HepG2 (cell line): ENCODE measurements at regions not wholly inside any gene's neighbourhood (a gene's known extent, or its start where the extent isn't known, plus 50 kb on each side); places are given as distances from the start of the nearest gene placed in this dataset.

Experiments used
- ATAC-seq: fragments of 200-7000 bp; cut with Tn5 transposase; 3 replicates; pipeline ENCODE4 v1.9.1; 2020; ENCODE audit warnings: mild to moderate bottlenecking, moderate library complexity
- BruUV-seq: library from RNA; stranded (reverse); fragments of 400-500 nt; replicated peaks from 2 replicates; lab custom pipeline; 2021; lab: Mats Ljungman, UMichigan
- CTCF ChIA-PET: fragments of 300-600 bp; formaldehyde crosslinking; extraction: SDS; loops from one replicate; lab custom pipeline; 2021; ENCODE audit warnings: low total read pairs, inconsistent platforms, low intra/inter-chr PET ratio; lab: Yijun Ruan, JAX
- POLR2A ChIA-PET: fragments of 350-600 bp; sonication (Branson Sonifier 250); formaldehyde crosslinking; loops from one replicate; lab custom pipeline; 2020; ENCODE audit warnings: antibody characterized with exemption, inconsistent platforms; lab: Yijun Ruan, JAX
- DNase-seq: peaks from one replicate; pipeline ENCODE4 v3.0.0-alpha.2; 2015; ENCODE audit warnings: low spot score
- FAIRE-seq: peaks from 3 replicates; lab custom pipeline; 2011; peaks lifted over from hg19 to GRCh38; lab: Jason Lieb, UNC
- H2AFZ ChIP-seq: one replicate; pipeline ENCODE4 v1.6.1; 2011; ENCODE audit warnings: low read length, inconsistent platforms
- H3K27ac ChIP-seq: fragments of 300-600 bp; 3 replicates; pipeline ENCODE4 v1.8.0; 2011; ENCODE audit warnings: mixed run types, mild to moderate bottlenecking, mixed read lengths, low read length, inconsistent platforms; ENCODE audit not compliant: insufficient read depth; ENCODE audit errors: extremely low read length
- H3K27me3 ChIP-seq, 2 experiments: fragments of 200-600 bp in 1 of 2; 2 replicates in 1 of 2; 3 replicates in 1 of 2; pipeline versions ENCODE4 v1.6.0 to v1.8.0; 2011; ENCODE audit warnings: low read length in 2 of 2, mild to moderate bottlenecking in 2 of 2, moderate library complexity in 2 of 2, inconsistent platforms in 1 of 2; ENCODE audit not compliant: insufficient read depth in 2 of 2, control insufficient read depth in 1 of 2
- H3K36me3 ChIP-seq, 2 experiments: fragments of 200-600 bp in 1 of 2; replicated peaks in 1 of 2; 2 replicates in 1 of 2; 3 replicates in 1 of 2; pipeline versions ENCODE4 v1.5.1 to v1.8.0; 2011; ENCODE audit warnings: low read length in 2 of 2, inconsistent platforms in 1 of 2; ENCODE audit not compliant: insufficient read depth in 2 of 2, control insufficient read depth in 1 of 2
- H3K4me1 ChIP-seq: 2 replicates; pipeline ENCODE4 v1.5.1; 2012; ENCODE audit warnings: low read length, inconsistent platforms; ENCODE audit not compliant: insufficient read depth
- H3K4me2 ChIP-seq: 2 replicates; pipeline ENCODE4 v1.6.0; 2011; ENCODE audit warnings: low read depth, low read length, inconsistent platforms
- H3K4me3 ChIP-seq, 3 experiments: fragments of 200-600 bp in 1 of 3; sonication (generic), shearing (Covaris generic) in 1 of 3; replicated peaks in 1 of 3; 2 replicates each; pipeline ENCODE4 v1.5.1; 2011 to 2016; ENCODE audit warnings: low read length in 3 of 3, inconsistent platforms in 2 of 3, low read depth in 2 of 3, mild to moderate bottlenecking in 2 of 3, control low read depth in 1 of 3, mixed read lengths in 1 of 3; ENCODE audit not compliant: insufficient read depth in 1 of 3
- H3K79me2 ChIP-seq: one replicate; pipeline ENCODE4 v1.6.1; 2011; ENCODE audit warnings: low read length, inconsistent platforms; ENCODE audit not compliant: insufficient read depth
- H3K9ac ChIP-seq: 2 replicates; pipeline ENCODE4 v1.6.0; 2011; ENCODE audit warnings: mild to moderate bottlenecking, low read depth, low read length, inconsistent platforms; ENCODE audit not compliant: insufficient read depth
- H3K9me3 ChIP-seq: 2 replicates; pipeline ENCODE4 v1.5.1; 2012; ENCODE audit warnings: mild to moderate bottlenecking, low read length
- H4K20me1 ChIP-seq: 2 replicates; pipeline ENCODE4 v1.6.0; 2011; ENCODE audit warnings: inconsistent platforms, mild to moderate bottlenecking, low read length, moderate library complexity; ENCODE audit not compliant: insufficient read depth
- CBFB ChIP-seq: sonication (generic); formaldehyde crosslinking; IDR thresholded peaks from 2 replicates; pipeline ENCODE4 v1.4.0; 2020; ENCODE audit warnings: missing genetic modification reagents
- HIC2 ChIP-seq: sonication (generic); formaldehyde crosslinking; IDR thresholded peaks from 2 replicates; pipeline ENCODE4 v1.9.0; 2022; ENCODE audit warnings: low read depth, missing genetic modification reagents
- IRF9 ChIP-seq: sonication (generic); formaldehyde crosslinking; IDR thresholded peaks from 2 replicates; pipeline ENCODE4 v1.8.0; 2022; ENCODE audit warnings: missing genetic modification reagents, mild to moderate bottlenecking, borderline replicate concordance
- MAFK ChIP-seq, 2 experiments: IDR thresholded peaks in 1 of 2; conservative IDR thresholded peaks in 1 of 2; 2 replicates each; pipeline ENCODE4 v1.6.1; 2011; ENCODE audit warnings: improper control_type of control experiment in 2 of 2, low read length in 2 of 2
- SMC3 ChIP-seq: IDR thresholded peaks from 2 replicates; pipeline ENCODE4 v1.6.1; 2011; ENCODE audit warnings: low read length, improper control_type of control experiment
- ZNF20 ChIP-seq: sonication (generic); formaldehyde crosslinking; IDR thresholded peaks from 2 replicates; pipeline ENCODE4 v1.4.0; 2020; ENCODE audit warnings: mild to moderate bottlenecking, moderate library complexity, missing genetic modification reagents
- WGBS: methylation state at CpG from one replicate; pipeline ENCODE4 v1.1.6; 2017; ENCODE audit warnings: low lambda C conversion rate; 5-methylcytosine and 5-hydroxymethylcytosine counted together
- in situ Hi-C: cut with HindIII; loops from 2 replicates; pipeline ENCODE4 v1.10.0; 2017; ENCODE audit warnings: low pct_unique_long_range_greater_than_20kb; ENCODE audit not compliant: extremely low pct_ligation_motif_present
- intact Hi-C: fragments of 100-400 bp; cut with micrococcal nuclease; formaldehyde crosslinking; loops from one replicate; pipeline ENCODE4 v1.10.0; 2022; ENCODE audit not compliant: unreplicated experiment

GRCh38 chr10:33721509-33721908 lies 387.0 kb upstream of the NRP1 start (continued):
- no peak for TF ChIP-seq IRF9
- TF ChIP-seq CBFB (CRISPR knock-in tag) = no peak
- no peak for TF ChIP-seq SMC3

GRCh38 chr10:33720161-33720560 lies 385.7 kb upstream of the NRP1 start:
- Histone ChIP-seq H3K9me3 (no peaks in the 10 kb centered on the region), H3K27me3 (0 out of 5 replicates have a peak, but pooled peaks cover 0 to 5% of the 10 kb centered on the region in 2 experiments), H3K4me2 (no peak overlapping the region), H3K9ac (no peak overlapping the region), H4K20me1 (no peaks in the 10 kb centered on the region), H3K4me3 (no peak overlapping the region), H3K79me2 (no peaks in the 10 kb centered on the region), H3K4me1 (peaks cover 13% of the 10 kb centered on the region; the same call in 1 of the 2 replicates), H2AFZ (no peak overlapping the region), H3K36me3 (no peaks in the 10 kb centered on the region), H3K27ac (no peak overlapping the region)
- ChIA-PET CTCF (no interaction called here), POLR2A (no interaction called here)
- intact Hi-C loops = no loop called here
- no peak for ATAC-seq
- BruUV-seq = no TSS peak
- peak; percentile 18 for FAIRE-seq
- in situ Hi-C loops = no loop called here
- no peak for TF ChIP-seq HIC2 (CRISPR knock-in tag)
- TF ChIP-seq MAFK (conservative IDR thresholded peaks at IDR 0.05 in 1 of 2, IDR thresholded peaks at IDR 0.05 in 1 of 2; ENCODE audit: low read length in 2 of 2) = peak; percentile 6 to 36; a peak in 2 of 4 replicates
- peak; percentile 92; the same call in 1 of the 2 replicates for TF ChIP-seq ZNF20
- DNase-seq = no peak
- 0% methylated on average over 2 of the region's 2 CpGs for WGBS
